ENCODE measurements at regions not wholly inside any gene's neighbourhood (a gene's known extent, or its start where the extent isn't known, plus 50 kb on each side); places are given as distances from the start of the nearest gene placed in this dataset.

- no peak for ATAC-seq
- TF ChIP-seq TCF4 (CRISPR knock-in tag; IDR thresholded peaks at IDR 0.05; ENCODE audit: borderline replicate concordance) (no peak), ARNTL (CRISPR knock-in tag; IDR thresholded peaks at IDR 0.05; ENCODE audit: borderline replicate concordance, low read depth) (no peak), ESRRG (CRISPR knock-in tag; IDR thresholded peaks at IDR 0.05) (no peak)
Measured at GRCh38 chr14:25765909-25766308, 716.0 kb upstream of the STXBP6 start.

GRCh38 chr14:25759920-25760655, 710.1 kb upstream of the STXBP6 start:
- ATAC-seq: no peak
- TF ChIP-seq CSDC2 (CRISPR knock-in tag; IDR thresholded peaks at IDR 0.05) (no peak), ZFP30 (CRISPR knock-in tag; IDR thresholded peaks at IDR 0.05) (no peak), ZNF8 (CRISPR knock-in tag; IDR thresholded peaks at IDR 0.05) (no peak), CREB5 (CRISPR knock-in tag; IDR thresholded peaks at IDR 0.05; ENCODE audit: low read depth) (no peak), ESRRG (CRISPR knock-in tag; IDR thresholded peaks at IDR 0.05) (no peak), OSR1 (CRISPR knock-in tag; IDR thresholded peaks at IDR 0.05) (no peak)

GRCh38 chr14:25759256-25759655, 709.3 kb upstream of the STXBP6 start:
- no peak for ATAC-seq
- TF ChIP-seq ESRRG (CRISPR knock-in tag; IDR thresholded peaks at IDR 0.05): no peak
- TF ChIP-seq ZNF565 (CRISPR knock-in tag; conservative IDR thresholded peaks at IDR 0.05; ENCODE audit: low read depth): no peak
- no peak for TF ChIP-seq CREB5 (CRISPR knock-in tag; IDR thresholded peaks at IDR 0.05; ENCODE audit: low read depth)
- TF ChIP-seq CSDC2 (CRISPR knock-in tag; IDR thresholded peaks at IDR 0.05): no peak
- TF ChIP-seq PPARA (CRISPR knock-in tag; IDR thresholded peaks at IDR 0.05; ENCODE audit: borderline replicate concordance): no peak
- TF ChIP-seq BACH2 (CRISPR knock-in tag; IDR thresholded peaks at IDR 0.05; ENCODE audit: borderline replicate concordance): no peak
- TF ChIP-seq ISL1 (CRISPR knock-in tag; IDR thresholded peaks at IDR 0.05): no peak
- no peak for TF ChIP-seq CSRNP3 (CRISPR knock-in tag; IDR thresholded peaks at IDR 0.05)
- TF ChIP-seq TOX (CRISPR knock-in tag; IDR thresholded peaks at IDR 0.05; ENCODE audit: borderline replicate concordance): no peak
- no peak for TF ChIP-seq OSR1 (CRISPR knock-in tag; IDR thresholded peaks at IDR 0.05)
- TF ChIP-seq ZFP3 (CRISPR knock-in tag; IDR thresholded peaks at IDR 0.05): no peak
- TF ChIP-seq POU6F1 (CRISPR knock-in tag; IDR thresholded peaks at IDR 0.05; ENCODE audit: borderline replicate concordance, low read depth): no peak
- no peak for TF ChIP-seq ZFP30 (CRISPR knock-in tag; IDR thresholded peaks at IDR 0.05)
- no peak for TF ChIP-seq TSHZ2 (CRISPR knock-in tag; IDR thresholded peaks at IDR 0.05)
- no peak for TF ChIP-seq ZC3H10 (CRISPR knock-in tag; IDR thresholded peaks at IDR 0.05)
- TF ChIP-seq ZNF8 (CRISPR knock-in tag; IDR thresholded peaks at IDR 0.05): no peak
- TF ChIP-seq ARNTL (CRISPR knock-in tag; IDR thresholded peaks at IDR 0.05; ENCODE audit: borderline replicate concordance, low read depth): no peak
- no peak for TF ChIP-seq SNAI2 (CRISPR knock-in tag; IDR thresholded peaks at IDR 0.05)

- no peak for ATAC-seq
- TF ChIP-seq ZFP30 (CRISPR knock-in tag; IDR thresholded peaks at IDR 0.05): no peak
- no peak for TF ChIP-seq TSHZ2 (CRISPR knock-in tag; IDR thresholded peaks at IDR 0.05)
- TF ChIP-seq CREB5 (CRISPR knock-in tag; IDR thresholded peaks at IDR 0.05; ENCODE audit: low read depth): no peak
- no peak for TF ChIP-seq ESRRG (CRISPR knock-in tag; IDR thresholded peaks at IDR 0.05)
- TF ChIP-seq ZFP3 (CRISPR knock-in tag; IDR thresholded peaks at IDR 0.05): no peak
- no peak for TF ChIP-seq SNAI2 (CRISPR knock-in tag; IDR thresholded peaks at IDR 0.05)
- no peak for TF ChIP-seq PPARA (CRISPR knock-in tag; IDR thresholded peaks at IDR 0.05; ENCODE audit: borderline replicate concordance)
- no peak for TF ChIP-seq CSRNP3 (CRISPR knock-in tag; IDR thresholded peaks at IDR 0.05)
- TF ChIP-seq CSDC2 (CRISPR knock-in tag; IDR thresholded peaks at IDR 0.05): no peak
Measured at GRCh38 chr14:25757364-25757763, 707.4 kb upstream of the STXBP6 start.
